Stimulated activated CD4-positive, alpha-beta T cell treated with anti-CD3 and anti-CD28 coated beads, Interleukin-1b, Interleukin-23, amount 100 ng/mL, for 4 hours (primary cell): ENCODE measurements at regions not wholly inside any gene's neighbourhood (a gene's known extent, or its start where the extent isn't known, plus 50 kb on each side); places are given as distances from the start of the nearest gene placed in this dataset.

Source experiments
- DNase-seq, 2 donors: peaks; one replicate each; pipeline ENCODE4 v3.0.0-alpha.2; 2020; ENCODE audit warnings: low read depth in 2 of 2

GRCh38 chr2:7930800-7931635 lies 750.8 kb upstream of the ID2 start:
- DNase-seq, result no peak

- no peak for DNase-seq
These were observed 750.0 kb upstream of the ID2 start for GRCh38 chr2:7931808-7932207.

- no peak for DNase-seq
These were observed 748.2 kb upstream of the ID2 start for GRCh38 chr2:7933672-7934071.

- DNase-seq, result no peak
These were observed 747.4 kb upstream of the ID2 start for GRCh38 chr2:7934476-7934875.

- DNase-seq, result no peak
These were observed 744.8 kb upstream of the ID2 start for GRCh38 chr2:7937082-7937481.

GRCh38 chr2:7940723-7941122 lies 741.1 kb upstream of the ID2 start:
- DNase-seq, result no peak

- no peak for DNase-seq
These were observed 738.4 kb upstream of the ID2 start for GRCh38 chr2:7943446-7943845.

GRCh38 chr2:7945026-7945425 lies 736.8 kb upstream of the ID2 start:
- DNase-seq, result no peak

GRCh38 chr2:7950035-7950612 lies 731.7 kb upstream of the ID2 start:
- no peak for DNase-seq

GRCh38 chr2:7951001-7951400 lies 730.9 kb upstream of the ID2 start:
- DNase-seq, result no peak

- no peak for DNase-seq
These were observed 730.4 kb upstream of the ID2 start for GRCh38 chr2:7951490-7951889.

- DNase-seq, result no peak
These were observed 729.7 kb upstream of the ID2 start for GRCh38 chr2:7952046-7952745.

GRCh38 chr2:7953195-7953594 lies 728.7 kb upstream of the ID2 start:
- no peak for DNase-seq

- no peak for DNase-seq
These were observed 727.6 kb upstream of the ID2 start for GRCh38 chr2:7954234-7954633.

GRCh38 chr2:7956126-7956689 lies 725.6 kb upstream of the ID2 start:
- DNase-seq, result no peak

- DNase-seq, result no peak
These were observed 720.3 kb upstream of the ID2 start for GRCh38 chr2:7961550-7961949.

GRCh38 chr2:7962161-7962560 lies 719.7 kb upstream of the ID2 start:
- no peak for DNase-seq

GRCh38 chr2:7963787-7964186 lies 718.1 kb upstream of the ID2 start:
- DNase-seq, result no peak

- no peak for DNase-seq
These were observed 715.8 kb upstream of the ID2 start for GRCh38 chr2:7966032-7966431.

GRCh38 chr2:7967707-7968405 lies 714.0 kb upstream of the ID2 start:
- DNase-seq, result no peak

GRCh38 chr2:7969756-7970515 lies 711.9 kb upstream of the ID2 start:
- no peak for DNase-seq
